HepG2 (cell line): ENCODE measurements at regions not wholly inside any gene's neighbourhood (a gene's known extent, or its start where the extent isn't known, plus 50 kb on each side); places are given as distances from the start of the nearest gene placed in this dataset.

Experiments used
- FIP1L1 ChIP-seq: fragments of 200-400 bp; formaldehyde crosslinking; IDR thresholded peaks from 2 replicates; pipeline ENCODE4 v1.6.1; 2018; ENCODE audit warnings: low read depth, mild to moderate bottlenecking, low read length, moderate library complexity, borderline replicate concordance; ENCODE audit not compliant: insufficient read depth
- HNF4A ChIP-seq: sonication (generic); formaldehyde crosslinking; IDR thresholded peaks from 2 replicates; pipeline ENCODE4 v1.4.0; 2020; ENCODE audit warnings: missing genetic modification reagents
- KLF6 ChIP-seq: IDR thresholded peaks from 2 replicates; pipeline ENCODE4 v1.8.0; 2016; ENCODE audit warnings: missing biosample characterization, missing genetic modification reagents
- NAIF1 ChIP-seq: sonication (generic); formaldehyde crosslinking; IDR thresholded peaks from 2 replicates; pipeline ENCODE4 v1.5.0; 2020; ENCODE audit warnings: mild to moderate bottlenecking, missing genetic modification reagents, borderline replicate concordance
- NCOR1 ChIP-seq: fragments of 200-600 bp; sonication (generic); IDR thresholded peaks from 2 replicates; pipeline ENCODE4 v1.7.0; 2017; ENCODE audit warnings: antibody characterized with exemption, low read length, borderline replicate concordance
- SALL1 ChIP-seq: sonication (generic); formaldehyde crosslinking; IDR thresholded peaks from 2 replicates; pipeline ENCODE4 v1.8.0; 2022; ENCODE audit warnings: mild to moderate bottlenecking, missing genetic modification reagents
- SP5 ChIP-seq: IDR thresholded peaks from 2 replicates; pipeline ENCODE4 v1.6.1; 2016; ENCODE audit warnings: low read depth, borderline replicate concordance
- TBL1XR1 ChIP-seq: fragments of 150-350 bp; IDR thresholded peaks from 2 replicates; pipeline ENCODE4 v1.6.1; 2014; ENCODE audit warnings: borderline replicate concordance, low read length; ENCODE audit not compliant: partially characterized antibody
- ZNF280D ChIP-seq: sonication (generic); formaldehyde crosslinking; IDR thresholded peaks from 2 replicates; pipeline ENCODE4 v1.5.1; 2020; ENCODE audit warnings: mild to moderate bottlenecking, missing genetic modification reagents
- ZNF460 ChIP-seq: sonication (generic); formaldehyde crosslinking; IDR thresholded peaks from 2 replicates; pipeline ENCODE4 v1.5.1; 2020; ENCODE audit warnings: missing genetic modification reagents, mild to moderate bottlenecking, borderline replicate concordance
- ZNF543 ChIP-seq: sonication (generic); formaldehyde crosslinking; IDR thresholded peaks from 2 replicates; pipeline ENCODE4 v1.4.0; 2020; ENCODE audit warnings: mild to moderate bottlenecking, missing genetic modification reagents
- TF ChIP-seq, protein P1 (sequence below): sonication (generic); formaldehyde crosslinking; IDR thresholded peaks from 2 replicates; pipeline ENCODE4 v1.4.0; 2020; ENCODE audit warnings: missing genetic modification reagents, borderline replicate concordance
- TF ChIP-seq, protein P2 (sequence below): IDR thresholded peaks from 2 replicates; pipeline ENCODE4 v1.6.1; 2016; ENCODE audit warnings: low read depth, borderline replicate concordance
- TF ChIP-seq, protein P3 (sequence below): IDR thresholded peaks from 2 replicates; pipeline ENCODE4 v1.6.1; 2016

- TF ChIP-seq, protein P1, sequence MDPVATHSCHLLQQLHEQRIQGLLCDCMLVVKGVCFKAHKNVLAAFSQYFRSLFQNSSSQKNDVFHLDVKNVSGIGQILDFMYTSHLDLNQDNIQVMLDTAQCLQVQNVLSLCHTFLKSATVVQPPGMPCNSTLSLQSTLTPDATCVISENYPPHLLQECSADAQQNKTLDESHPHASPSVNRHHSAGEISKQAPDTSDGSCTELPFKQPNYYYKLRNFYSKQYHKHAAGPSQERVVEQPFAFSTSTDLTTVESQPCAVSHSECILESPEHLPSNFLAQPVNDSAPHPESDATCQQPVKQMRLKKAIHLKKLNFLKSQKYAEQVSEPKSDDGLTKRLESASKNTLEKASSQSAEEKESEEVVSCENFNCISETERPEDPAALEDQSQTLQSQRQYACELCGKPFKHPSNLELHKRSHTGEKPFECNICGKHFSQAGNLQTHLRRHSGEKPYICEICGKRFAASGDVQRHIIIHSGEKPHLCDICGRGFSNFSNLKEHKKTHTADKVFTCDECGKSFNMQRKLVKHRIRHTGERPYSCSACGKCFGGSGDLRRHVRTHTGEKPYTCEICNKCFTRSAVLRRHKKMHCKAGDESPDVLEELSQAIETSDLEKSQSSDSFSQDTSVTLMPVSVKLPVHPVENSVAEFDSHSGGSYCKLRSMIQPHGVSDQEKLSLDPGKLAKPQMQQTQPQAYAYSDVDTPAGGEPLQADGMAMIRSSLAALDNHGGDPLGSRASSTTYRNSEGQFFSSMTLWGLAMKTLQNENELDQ (CRISPR knock-in tag), result no peak
- TF ChIP-seq FIP1L1, result no peak
- TF ChIP-seq ZNF543 (CRISPR knock-in tag), result no peak
- no peak for TF ChIP-seq HNF4A (CRISPR knock-in tag)
- TF ChIP-seq, protein P2, sequence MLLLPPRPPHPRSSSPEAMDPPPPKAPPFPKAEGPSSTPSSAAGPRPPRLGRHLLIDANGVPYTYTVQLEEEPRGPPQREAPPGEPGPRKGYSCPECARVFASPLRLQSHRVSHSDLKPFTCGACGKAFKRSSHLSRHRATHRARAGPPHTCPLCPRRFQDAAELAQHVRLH (CRISPR knock-in tag), result no peak
- no peak for TF ChIP-seq NCOR1
- TF ChIP-seq, protein P3, sequence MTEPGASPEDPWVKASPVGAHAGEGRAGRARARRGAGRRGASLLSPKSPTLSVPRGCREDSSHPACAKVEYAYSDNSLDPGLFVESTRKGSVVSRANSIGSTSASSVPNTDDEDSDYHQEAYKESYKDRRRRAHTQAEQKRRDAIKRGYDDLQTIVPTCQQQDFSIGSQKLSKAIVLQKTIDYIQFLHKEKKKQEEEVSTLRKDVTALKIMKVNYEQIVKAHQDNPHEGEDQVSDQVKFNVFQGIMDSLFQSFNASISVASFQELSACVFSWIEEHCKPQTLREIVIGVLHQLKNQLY (CRISPR knock-in tag), result no peak
- no peak for TF ChIP-seq TBL1XR1
- TF ChIP-seq NAIF1 (CRISPR knock-in tag), result no peak
- no peak for TF ChIP-seq SP5 (CRISPR knock-in tag)
- TF ChIP-seq SALL1, result no peak
- TF ChIP-seq ZNF460, result no peak
- TF ChIP-seq KLF6, result no peak
- no peak for TF ChIP-seq ZNF280D (CRISPR knock-in tag)
These were observed 150.5 kb downstream of the NTMT2 start (continued) for GRCh38 chr1:170296211-170296610.
